OCI-M1 (cell line): ENCODE measurements at regions not wholly inside any gene's neighbourhood (a gene's known extent, or its start where the extent isn't known, plus 50 kb on each side); places are given as distances from the start of the nearest gene placed in this dataset.

ENCODE experiments used
- DNase-seq: peaks from one replicate; lab custom pipeline; 2025; lab: John Stamatoyannopoulos, UW

- no peak for DNase-seq
These were observed 1093.2 kb downstream of the ADGRL2 start for GRCh38 chr1:82893712-82894470.

- no peak for DNase-seq
These were observed 1079.8 kb downstream of the ADGRL2 start for GRCh38 chr1:82880506-82880905.

GRCh38 chr1:82879701-82880305 lies 1079.1 kb downstream of the ADGRL2 start:
- no peak for DNase-seq

GRCh38 chr1:82875170-82875569 lies 1074.4 kb downstream of the ADGRL2 start:
- no peak for DNase-seq

GRCh38 chr1:82874041-82874440 lies 1073.3 kb downstream of the ADGRL2 start:
- no peak for DNase-seq

GRCh38 chr1:82870332-82870731 lies 1069.6 kb downstream of the ADGRL2 start:
- DNase-seq = no peak

- no peak for DNase-seq
These were observed 1067.0 kb downstream of the ADGRL2 start for GRCh38 chr1:82867781-82868180.

- DNase-seq = no peak
These were observed 1061.0 kb downstream of the ADGRL2 start for GRCh38 chr1:82861749-82862148.

GRCh38 chr1:82858031-82858430 lies 1057.3 kb downstream of the ADGRL2 start:
- no peak for DNase-seq

GRCh38 chr1:82849460-82849859 lies 1048.7 kb downstream of the ADGRL2 start:
- DNase-seq = no peak

- no peak for DNase-seq
These were observed 1047.3 kb downstream of the ADGRL2 start for GRCh38 chr1:82848043-82848442.

GRCh38 chr1:82845866-82846265 lies 1045.1 kb downstream of the ADGRL2 start:
- no peak for DNase-seq

GRCh38 chr1:82844911-82845827 lies 1044.4 kb downstream of the ADGRL2 start:
- no peak for DNase-seq

- DNase-seq = no peak
These were observed 1043.7 kb downstream of the ADGRL2 start for GRCh38 chr1:82844447-82844846.

- no peak for DNase-seq
These were observed 1043.1 kb downstream of the ADGRL2 start for GRCh38 chr1:82843876-82844275.

GRCh38 chr1:82840192-82840591 lies 1039.5 kb downstream of the ADGRL2 start:
- DNase-seq = no peak

GRCh38 chr1:82837766-82838465 lies 1037.2 kb downstream of the ADGRL2 start:
- no peak for DNase-seq

- DNase-seq = no peak
These were observed 1036.4 kb downstream of the ADGRL2 start for GRCh38 chr1:82836973-82837680.

GRCh38 chr1:82836213-82836972 lies 1035.7 kb downstream of the ADGRL2 start:
- no peak for DNase-seq

- no peak for DNase-seq
These were observed 1030.1 kb downstream of the ADGRL2 start for GRCh38 chr1:82830690-82831380.
